Cardiac muscle cell (in vitro differentiated cells and primary cell): ENCODE measurements at regions not wholly inside any gene's neighbourhood (a gene's known extent, or its start where the extent isn't known, plus 50 kb on each side); places are given as distances from the start of the nearest gene placed in this dataset.
A peak's percentile ranks its signal among the peaks of the same experiment; 100 is the strongest.

ENCODE experiments used
- DNase-seq, 2 donors: peaks; one replicate each; pipeline versions ENCODE4 v3.0.0 to v3.0.0-alpha.2; 2010 to 2017; ENCODE audit warnings: low read depth in 1 of 2, low spot score in 1 of 2
- H3K27ac ChIP-seq: fragments of 200-600 bp; sonication (generic); 2 replicates; pipeline ENCODE4 v1.5.1; 2016
- H3K27me3 ChIP-seq: fragments of 200-600 bp; sonication (generic); 2 replicates; pipeline ENCODE4 v1.6.0; 2016; ENCODE audit warnings: control low read depth
- H3K36me3 ChIP-seq: fragments of 200-600 bp; sonication (generic); 2 replicates; pipeline ENCODE4 v1.5.1; 2016; ENCODE audit warnings: control low read depth
- H3K4me1 ChIP-seq: fragments of 200-600 bp; sonication (generic); 2 replicates; pipeline ENCODE4 v1.8.1; 2017; ENCODE audit warnings: low read depth, mild to moderate bottlenecking, mixed run types
- H3K4me3 ChIP-seq: fragments of 200-600 bp; sonication (generic); 2 replicates; pipeline ENCODE4 v1.5.1; 2016; ENCODE audit warnings: mild to moderate bottlenecking
- H3K9me3 ChIP-seq: fragments of 200-600 bp; sonication (generic); 2 replicates; pipeline ENCODE4 v1.5.1; 2017; ENCODE audit warnings: low read depth, mild to moderate bottlenecking, control low read depth
- TF ChIP-seq, protein P1 (sequence below): IDR thresholded peaks from 2 replicates; pipeline ENCODE4 v1.5.1; 2012; ENCODE audit warnings: low read depth, mild to moderate bottlenecking, low read length

DNA sequence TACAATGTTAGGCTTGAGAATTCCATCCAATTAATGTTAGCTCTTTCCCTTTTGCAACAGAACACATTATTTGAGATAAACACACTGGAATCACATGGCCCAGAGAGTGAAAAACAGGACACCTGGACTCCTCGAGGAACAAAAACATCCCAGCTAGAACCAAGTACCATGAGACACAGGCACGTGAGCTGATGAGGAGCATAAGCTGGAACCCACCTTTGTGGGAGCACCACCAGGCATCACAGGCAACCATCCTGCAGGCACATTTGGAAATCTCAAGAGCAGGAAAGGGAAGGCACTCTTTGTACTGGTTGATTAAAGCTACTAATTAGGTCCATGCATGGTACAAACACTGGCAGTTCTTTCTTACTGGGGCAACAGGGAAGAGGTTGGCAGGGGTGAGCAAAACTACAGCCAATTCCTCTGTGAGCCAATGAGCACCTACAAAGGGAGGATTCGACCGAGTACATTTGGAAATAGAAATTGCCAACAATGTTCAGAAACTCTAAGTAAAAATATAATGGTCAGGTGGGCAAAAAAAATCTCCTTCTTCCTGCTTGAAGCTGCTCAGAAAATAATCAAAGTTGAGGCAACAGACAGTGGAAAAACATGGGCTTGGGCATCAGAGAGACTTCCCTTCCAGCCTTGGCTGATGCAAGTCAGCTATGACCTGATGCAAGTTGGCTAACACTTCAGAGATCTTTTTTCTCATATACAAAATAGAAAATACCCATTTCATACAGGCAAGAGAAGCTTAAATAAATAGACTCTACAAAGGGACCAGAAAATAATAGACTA lies 216.7 kb downstream of the NUAK1 start:
- Histone ChIP-seq H3K27me3 (no peaks in the 10 kb centered on the region), H3K4me1 (no peaks in the 10 kb centered on the region), H3K4me3 (no peak overlapping the region), H3K9me3 (no peaks in the 10 kb centered on the region), H3K36me3 (no peaks in the 10 kb centered on the region), H3K27ac (no peak overlapping the region)
- no peak for DNase-seq
- TF ChIP-seq, protein P1, sequence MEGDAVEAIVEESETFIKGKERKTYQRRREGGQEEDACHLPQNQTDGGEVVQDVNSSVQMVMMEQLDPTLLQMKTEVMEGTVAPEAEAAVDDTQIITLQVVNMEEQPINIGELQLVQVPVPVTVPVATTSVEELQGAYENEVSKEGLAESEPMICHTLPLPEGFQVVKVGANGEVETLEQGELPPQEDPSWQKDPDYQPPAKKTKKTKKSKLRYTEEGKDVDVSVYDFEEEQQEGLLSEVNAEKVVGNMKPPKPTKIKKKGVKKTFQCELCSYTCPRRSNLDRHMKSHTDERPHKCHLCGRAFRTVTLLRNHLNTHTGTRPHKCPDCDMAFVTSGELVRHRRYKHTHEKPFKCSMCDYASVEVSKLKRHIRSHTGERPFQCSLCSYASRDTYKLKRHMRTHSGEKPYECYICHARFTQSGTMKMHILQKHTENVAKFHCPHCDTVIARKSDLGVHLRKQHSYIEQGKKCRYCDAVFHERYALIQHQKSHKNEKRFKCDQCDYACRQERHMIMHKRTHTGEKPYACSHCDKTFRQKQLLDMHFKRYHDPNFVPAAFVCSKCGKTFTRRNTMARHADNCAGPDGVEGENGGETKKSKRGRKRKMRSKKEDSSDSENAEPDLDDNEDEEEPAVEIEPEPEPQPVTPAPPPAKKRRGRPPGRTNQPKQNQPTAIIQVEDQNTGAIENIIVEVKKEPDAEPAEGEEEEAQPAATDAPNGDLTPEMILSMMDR: no peak

DNA sequence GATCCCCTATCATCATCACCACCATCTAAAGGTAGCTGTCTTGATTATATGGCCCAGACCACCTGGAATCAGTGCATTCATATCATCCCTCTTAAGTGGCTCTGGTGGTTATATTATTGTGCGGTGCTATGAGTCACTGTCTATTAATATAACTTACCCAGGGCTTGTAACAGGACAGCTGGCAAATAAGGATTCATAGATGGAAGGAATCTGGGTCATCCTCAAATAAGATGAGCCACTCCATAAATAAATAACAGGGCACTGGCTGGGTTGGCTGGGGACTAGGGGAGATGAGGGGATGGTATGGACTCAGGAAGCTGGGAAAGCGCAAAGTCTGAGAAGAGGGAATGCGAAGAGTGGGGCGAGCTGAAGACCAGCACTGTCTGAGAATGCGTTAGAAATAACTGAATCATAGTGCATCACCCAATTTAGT lies 216.1 kb downstream of the NUAK1 start:
- Histone ChIP-seq H3K36me3 (no peaks in the 10 kb centered on the region), H3K4me3 (no peak overlapping the region), H3K27me3 (no peaks in the 10 kb centered on the region), H3K4me1 (no peaks in the 10 kb centered on the region), H3K9me3 (no peaks in the 10 kb centered on the region), H3K27ac (no peak overlapping the region)
- TF ChIP-seq, protein P1: no peak
- peak in 1 of 2 donors; percentile 21 for DNase-seq

DNA sequence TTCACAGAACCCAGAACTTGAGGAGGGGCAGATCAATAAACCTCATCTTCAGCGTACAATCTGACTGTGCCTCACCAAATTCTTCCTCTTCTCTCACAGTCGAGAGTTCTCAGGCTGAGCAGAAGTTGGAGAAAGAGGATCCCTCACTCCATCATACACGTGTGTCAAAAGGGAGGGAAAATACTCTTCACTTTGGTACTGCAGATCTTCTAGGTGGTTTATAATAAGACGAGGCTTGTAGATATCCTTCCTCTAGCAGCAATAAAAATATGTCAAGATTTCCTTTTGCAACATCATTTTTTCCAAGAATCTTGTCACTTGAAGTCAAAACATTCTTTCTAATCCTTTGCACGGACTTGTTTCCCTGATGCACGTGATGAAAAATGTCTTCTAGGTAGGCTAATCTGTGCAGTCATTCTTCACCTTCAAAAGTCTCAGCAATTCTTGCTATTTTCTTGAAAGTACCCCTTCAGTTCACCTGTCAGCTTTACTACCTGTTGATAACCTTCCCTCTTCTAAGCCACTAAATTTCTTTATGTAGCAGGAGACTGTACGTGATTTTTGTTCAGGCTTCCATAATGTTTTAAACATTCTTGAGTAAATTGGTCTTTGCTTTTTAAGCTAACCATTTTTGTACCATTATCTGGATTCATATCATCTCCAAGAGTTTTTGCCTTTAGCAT lies 214.1 kb downstream of the NUAK1 start:
- no peak overlapping the region for H3K4me3 ChIP-seq
- no peaks in the 10 kb centered on the region for H3K4me1 ChIP-seq
- H3K27me3 ChIP-seq: no peaks in the 10 kb centered on the region
- no peak overlapping the region for H3K27ac ChIP-seq
- no peaks in the 10 kb centered on the region for H3K9me3 ChIP-seq
- no peaks in the 10 kb centered on the region for H3K36me3 ChIP-seq
- no peak for DNase-seq
- TF ChIP-seq, protein P1: no peak

DNA sequence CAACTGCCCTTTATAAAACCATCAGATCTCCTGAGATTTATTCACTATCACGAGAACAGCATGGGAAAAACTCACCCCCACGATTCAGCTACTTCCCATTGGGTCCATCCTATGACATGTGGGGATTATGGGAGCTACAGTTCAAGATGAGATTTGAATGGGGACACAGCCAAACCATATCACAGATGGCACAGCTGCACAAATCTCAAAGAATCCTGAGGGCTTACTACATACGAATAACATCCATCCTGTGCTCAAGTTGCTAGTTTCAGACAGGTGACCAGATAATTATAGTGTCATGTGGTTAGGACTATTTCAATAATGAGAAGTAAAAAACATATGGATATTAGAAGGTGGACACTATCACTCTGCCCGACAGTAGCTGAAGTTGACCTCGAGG lies 211.2 kb downstream of the NUAK1 start:
- Histone ChIP-seq H3K4me3 (no peak overlapping the region), H3K36me3 (no peaks in the 10 kb centered on the region), H3K27ac (no peak overlapping the region), H3K9me3 (no peaks in the 10 kb centered on the region), H3K27me3 (no peaks in the 10 kb centered on the region), H3K4me1 (peaks cover 8% of the 10 kb centered on the region)
- DNase-seq: no peak
- TF ChIP-seq, protein P1: no peak

DNA sequence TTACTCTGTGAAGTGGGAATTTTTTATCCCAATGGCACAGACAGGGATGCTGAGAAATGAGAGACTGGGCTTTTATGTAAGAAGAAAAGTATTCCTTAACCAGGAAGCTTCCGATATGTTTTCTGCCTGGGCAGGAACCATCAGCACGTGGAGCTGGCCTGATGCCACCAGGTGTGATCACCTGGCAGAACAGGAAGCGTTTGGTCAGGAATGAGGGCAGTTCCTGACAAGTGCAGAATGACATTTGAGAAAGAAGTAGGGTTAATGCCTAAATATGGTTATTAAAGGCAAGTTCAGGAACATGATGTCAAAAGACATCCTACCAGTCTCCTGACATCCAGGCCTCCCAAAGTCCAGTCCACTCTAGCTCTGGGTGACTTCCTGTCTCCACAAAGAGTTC lies 210.3 kb downstream of the NUAK1 start:
- H3K27ac ChIP-seq: no peak overlapping the region
- H3K4me3 ChIP-seq: no peak overlapping the region
- no peaks in the 10 kb centered on the region for H3K9me3 ChIP-seq
- H3K4me1 ChIP-seq: peaks cover 8% of the 10 kb centered on the region
- no peaks in the 10 kb centered on the region for H3K27me3 ChIP-seq
- H3K36me3 ChIP-seq: no peaks in the 10 kb centered on the region
- no peak for DNase-seq
- TF ChIP-seq, protein P1: no peak
